ENCODE measurements at regions not wholly inside any gene's neighbourhood (a gene's known extent, or its start where the extent isn't known, plus 50 kb on each side); places are given as distances from the start of the nearest gene placed in this dataset.

GRCh38 chr6:23518294-23518693, 607.7 kb upstream of the NRSN1 start:
- TF ChIP-seq MXI1 (IDR thresholded peaks at IDR 0.05; ENCODE audit: borderline replicate concordance, low read depth, low read length) (no peak), CTCF (conservative IDR thresholded peaks at IDR 0.05; ENCODE audit: low read depth, low read length) (no peak), POLR2A (IDR thresholded peaks at IDR 0.05; ENCODE audit: low read depth, low read length) (no peak), RFX5 (IDR thresholded peaks at IDR 0.05; ENCODE audit: low read depth, low read length) (no peak), RAD21 (IDR thresholded peaks at IDR 0.05; ENCODE audit: low read length) (no peak), SMC3 (IDR thresholded peaks at IDR 0.05; ENCODE audit: low read depth, low read length) (no peak), CEBPB (IDR thresholded peaks at IDR 0.05; ENCODE audit: low read depth, low read length) (no peak), FOS (IDR thresholded peaks at IDR 0.05; ENCODE audit: low read depth, low read length) (no peak)
- TF ChIP-seq, protein P1, sequence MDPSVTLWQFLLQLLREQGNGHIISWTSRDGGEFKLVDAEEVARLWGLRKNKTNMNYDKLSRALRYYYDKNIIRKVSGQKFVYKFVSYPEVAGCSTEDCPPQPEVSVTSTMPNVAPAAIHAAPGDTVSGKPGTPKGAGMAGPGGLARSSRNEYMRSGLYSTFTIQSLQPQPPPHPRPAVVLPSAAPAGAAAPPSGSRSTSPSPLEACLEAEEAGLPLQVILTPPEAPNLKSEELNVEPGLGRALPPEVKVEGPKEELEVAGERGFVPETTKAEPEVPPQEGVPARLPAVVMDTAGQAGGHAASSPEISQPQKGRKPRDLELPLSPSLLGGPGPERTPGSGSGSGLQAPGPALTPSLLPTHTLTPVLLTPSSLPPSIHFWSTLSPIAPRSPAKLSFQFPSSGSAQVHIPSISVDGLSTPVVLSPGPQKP (IDR thresholded peaks at IDR 0.05; ENCODE audit: borderline replicate concordance, low read depth, low read length): no peak
